ENCODE measurements at regions not wholly inside any gene's neighbourhood (a gene's known extent, or its start where the extent isn't known, plus 50 kb on each side); places are given as distances from the start of the nearest gene placed in this dataset.

DNA sequence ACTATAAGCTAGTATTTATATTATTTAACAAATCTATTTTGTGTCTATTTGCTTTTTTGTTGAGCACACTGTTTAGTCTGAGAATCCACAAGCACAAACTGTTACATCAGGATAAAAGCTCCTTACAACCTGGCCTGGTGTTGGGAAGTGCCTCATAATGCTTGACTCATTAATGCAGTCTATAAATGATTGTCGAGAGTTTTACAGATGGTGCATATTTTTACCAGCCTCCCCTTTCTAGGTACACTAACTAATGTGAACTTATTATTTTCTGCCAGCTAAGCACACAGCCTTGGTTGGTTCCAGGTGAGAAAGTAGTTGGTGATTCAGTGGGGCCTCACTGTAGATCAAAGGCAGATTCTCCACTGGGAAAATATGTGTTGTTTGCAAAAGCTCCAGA, 151.0 kb upstream of the ADAMTS16 start:
- TF ChIP-seq, protein P1, sequence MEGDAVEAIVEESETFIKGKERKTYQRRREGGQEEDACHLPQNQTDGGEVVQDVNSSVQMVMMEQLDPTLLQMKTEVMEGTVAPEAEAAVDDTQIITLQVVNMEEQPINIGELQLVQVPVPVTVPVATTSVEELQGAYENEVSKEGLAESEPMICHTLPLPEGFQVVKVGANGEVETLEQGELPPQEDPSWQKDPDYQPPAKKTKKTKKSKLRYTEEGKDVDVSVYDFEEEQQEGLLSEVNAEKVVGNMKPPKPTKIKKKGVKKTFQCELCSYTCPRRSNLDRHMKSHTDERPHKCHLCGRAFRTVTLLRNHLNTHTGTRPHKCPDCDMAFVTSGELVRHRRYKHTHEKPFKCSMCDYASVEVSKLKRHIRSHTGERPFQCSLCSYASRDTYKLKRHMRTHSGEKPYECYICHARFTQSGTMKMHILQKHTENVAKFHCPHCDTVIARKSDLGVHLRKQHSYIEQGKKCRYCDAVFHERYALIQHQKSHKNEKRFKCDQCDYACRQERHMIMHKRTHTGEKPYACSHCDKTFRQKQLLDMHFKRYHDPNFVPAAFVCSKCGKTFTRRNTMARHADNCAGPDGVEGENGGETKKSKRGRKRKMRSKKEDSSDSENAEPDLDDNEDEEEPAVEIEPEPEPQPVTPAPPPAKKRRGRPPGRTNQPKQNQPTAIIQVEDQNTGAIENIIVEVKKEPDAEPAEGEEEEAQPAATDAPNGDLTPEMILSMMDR (IDR thresholded peaks at IDR 0.05): no peak

DNA sequence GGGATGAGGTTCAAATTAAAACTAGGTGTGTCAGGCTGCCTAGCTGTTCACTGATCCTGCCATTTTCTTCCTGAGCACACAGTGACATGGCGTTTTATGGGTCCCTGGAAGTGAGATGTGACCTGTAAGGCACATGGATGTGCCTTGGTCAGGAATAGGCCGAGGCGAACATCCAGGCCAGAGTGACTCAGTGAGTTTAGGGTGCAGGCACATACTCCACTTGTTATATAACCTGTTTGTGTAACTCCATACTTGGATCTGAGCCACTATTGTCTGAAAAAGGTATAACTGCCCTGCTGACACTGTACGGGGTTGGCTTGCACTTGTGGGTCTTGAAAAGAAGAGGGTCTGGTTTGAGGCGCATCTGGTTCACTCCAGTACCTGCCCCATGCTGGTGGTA, 150.1 kb upstream of the ADAMTS16 start:
- TF ChIP-seq, protein P1 (IDR thresholded peaks at IDR 0.05): no peak

DNA sequence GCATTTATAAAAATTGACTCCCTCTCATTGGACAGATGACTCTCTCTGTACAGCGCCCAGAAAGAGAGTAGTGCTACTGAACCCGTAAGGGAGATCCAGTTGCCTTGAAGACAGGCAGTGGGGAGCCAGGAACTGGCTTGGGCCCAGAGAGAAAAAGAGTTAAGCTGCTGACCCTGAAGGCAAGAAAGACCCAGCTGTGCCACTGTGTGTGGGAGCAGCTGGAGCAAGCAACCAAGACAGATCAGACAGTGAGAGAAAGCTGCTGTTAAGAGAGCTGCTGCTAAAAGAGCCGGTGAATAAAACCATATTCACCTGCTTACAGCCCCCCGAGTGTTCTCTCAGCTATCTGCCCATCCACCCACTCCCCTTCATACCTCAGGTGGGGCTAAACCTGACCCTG, 149.7 kb upstream of the ADAMTS16 start:
- TF ChIP-seq, protein P1 (IDR thresholded peaks at IDR 0.05): no peak

DNA sequence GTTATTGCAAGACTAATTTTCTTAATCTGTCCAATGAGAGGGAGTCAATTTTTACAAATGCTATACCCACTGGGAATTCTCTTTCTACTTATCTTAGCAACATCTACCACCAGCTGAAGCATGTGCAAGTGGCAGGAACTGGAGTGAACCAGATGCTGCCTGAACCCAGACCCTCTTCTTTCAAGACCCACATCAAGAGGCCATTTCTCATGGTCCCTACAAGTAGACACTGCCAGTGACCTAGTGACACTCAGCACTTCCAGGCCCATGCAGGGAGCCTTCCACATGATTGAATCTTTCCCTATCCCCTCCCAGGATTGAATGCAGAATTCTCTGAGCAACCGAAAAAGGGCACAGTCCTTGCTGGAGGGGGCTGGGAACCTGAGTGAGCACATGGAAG, 148.2 kb upstream of the ADAMTS16 start:
- TF ChIP-seq, protein P1 (IDR thresholded peaks at IDR 0.05): no peak

DNA sequence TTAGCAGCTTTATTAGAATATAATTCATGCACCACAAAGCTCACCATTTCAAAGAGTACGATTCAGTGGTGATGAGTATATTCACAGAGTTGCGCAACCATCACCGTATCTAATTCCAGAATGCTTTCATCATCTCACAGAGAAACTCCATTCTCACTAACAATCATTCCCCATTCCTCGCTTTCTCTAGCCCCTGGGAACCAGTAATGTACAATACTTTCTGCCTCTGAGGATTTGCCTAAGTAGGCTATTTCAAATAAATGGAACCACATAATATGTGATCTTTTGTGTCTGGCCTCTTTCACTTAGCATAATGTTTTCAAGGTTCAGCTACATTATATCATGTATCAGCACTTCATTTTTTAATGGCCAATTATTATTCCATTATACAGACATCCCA, 145.1 kb upstream of the ADAMTS16 start:
- TF ChIP-seq, protein P1 (IDR thresholded peaks at IDR 0.05): no peak

DNA sequence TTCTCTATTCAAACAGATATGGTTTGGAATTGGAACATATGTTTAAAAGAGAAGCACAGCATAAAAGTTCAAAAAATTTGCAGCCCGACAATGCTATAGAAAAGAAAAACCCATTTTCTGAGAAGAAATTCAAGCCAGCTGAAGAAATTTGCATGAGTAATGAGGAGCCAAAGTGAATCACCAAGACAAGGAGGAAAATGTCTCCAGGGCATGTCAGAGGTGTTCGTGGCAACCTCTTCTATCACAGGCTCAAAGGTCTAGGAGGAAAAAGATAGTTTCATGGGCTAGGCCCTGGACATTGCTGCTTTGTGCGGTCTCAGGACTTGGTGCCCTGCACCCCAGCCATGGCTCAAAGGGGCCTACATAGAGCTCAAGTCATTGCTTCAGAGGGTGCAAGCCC, 134.8 kb upstream of the ADAMTS16 start:
- TF ChIP-seq, protein P1 (IDR thresholded peaks at IDR 0.05): no peak

DNA sequence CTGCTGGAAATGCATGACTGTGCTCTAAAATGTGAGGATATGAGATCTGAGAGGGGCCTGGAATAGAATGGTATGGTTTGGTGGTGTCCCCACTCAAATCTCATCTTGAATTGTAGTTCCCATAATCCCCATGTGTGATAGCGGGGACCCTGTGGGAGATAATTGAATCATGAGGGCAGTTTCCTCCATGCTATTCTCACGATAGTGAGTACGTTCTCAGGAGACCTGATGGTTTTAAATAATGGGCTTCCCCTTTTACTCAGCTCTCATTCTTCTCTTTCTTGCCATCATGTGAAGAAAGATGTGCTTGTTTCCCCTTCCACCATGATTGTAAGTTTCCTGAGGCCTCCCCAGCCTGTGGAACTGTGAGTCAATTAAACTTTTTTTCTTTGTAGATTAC, 133.6 kb upstream of the ADAMTS16 start:
- TF ChIP-seq, protein P1 (IDR thresholded peaks at IDR 0.05): no peak

DNA sequence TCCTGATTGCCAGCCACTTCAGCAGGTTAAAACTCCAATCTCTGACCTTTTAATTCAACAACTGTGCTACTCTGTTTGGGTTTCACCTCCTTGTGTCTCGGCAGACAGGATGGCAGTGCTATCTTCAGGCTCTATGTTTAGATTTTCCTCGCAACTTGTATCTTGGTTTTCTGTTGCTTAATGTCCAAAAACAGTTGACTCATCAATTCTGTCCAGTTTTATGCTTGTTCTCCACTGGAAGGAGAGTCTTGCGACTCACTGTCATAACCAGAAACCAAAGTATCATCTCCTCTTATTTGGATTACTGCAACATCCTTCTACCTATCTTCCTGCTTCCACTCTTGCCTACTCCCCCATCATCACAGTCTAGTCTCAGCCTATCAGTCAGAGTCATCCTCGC, 130.9 kb upstream of the ADAMTS16 start:
- TF ChIP-seq, protein P1 (IDR thresholded peaks at IDR 0.05): no peak

All from LNCAP (cell line).